Smooth muscle cell (in vitro differentiated cells): ENCODE measurements at regions not wholly inside any gene's neighbourhood (a gene's known extent, or its start where the extent isn't known, plus 50 kb on each side); places are given as distances from the start of the nearest gene placed in this dataset.
A peak's percentile ranks its signal among the peaks of the same experiment; 100 is the strongest.
"Not testable (repeated sequence)": the region's sequence is repeated elsewhere in the genome, so short reads cannot be mapped to it uniquely, and the experiment has no call there.

ENCODE experiments used
- DNase-seq: peaks from one replicate; lab custom pipeline; 2025; ENCODE audit not compliant: unreplicated experiment; lab: John Stamatoyannopoulos, UW
- H2AFZ ChIP-seq: fragments of 200-600 bp; sonication (generic); 2 replicates; pipeline ENCODE4 v1.6.0; 2016; ENCODE audit warnings: antibody characterized with exemption, low read depth, mild to moderate bottlenecking
- H3F3A ChIP-seq: fragments of 200-600 bp; sonication (generic); 2 replicates; pipeline ENCODE4 v1.6.0; 2017; ENCODE audit warnings: antibody characterized with exemption, low read depth
- H3K27ac ChIP-seq: fragments of 200-600 bp; sonication (generic); 2 replicates; pipeline ENCODE4 v1.5.1; 2016; ENCODE audit warnings: low read depth, mild to moderate bottlenecking
- H3K27me3 ChIP-seq: fragments of 200-600 bp; sonication (generic); 2 replicates; pipeline ENCODE4 v1.6.1; 2016; ENCODE audit warnings: low read depth, mild to moderate bottlenecking
- H3K36me3 ChIP-seq: fragments of 200-600 bp; sonication (generic); 2 replicates; pipeline ENCODE4 v1.5.1; 2016; ENCODE audit warnings: low read depth
- H3K4me1 ChIP-seq: fragments of 200-600 bp; sonication (generic); 2 replicates; pipeline ENCODE4 v1.5.1; 2016; ENCODE audit warnings: low read depth
- H3K4me2 ChIP-seq: fragments of 200-600 bp; sonication (generic); 2 replicates; pipeline ENCODE4 v1.6.0; 2016; ENCODE audit warnings: mild to moderate bottlenecking
- H3K4me3 ChIP-seq: fragments of 200-600 bp; sonication (generic); 2 replicates; pipeline ENCODE4 v1.5.1; 2016; ENCODE audit warnings: mild to moderate bottlenecking
- H3K79me2 ChIP-seq: fragments of 200-600 bp; sonication (generic); 2 replicates; pipeline ENCODE4 v1.6.0; 2016; ENCODE audit warnings: low read depth, mild to moderate bottlenecking
- H3K9ac ChIP-seq: fragments of 200-600 bp; sonication (generic); 2 replicates; pipeline ENCODE4 v1.6.0; 2016; ENCODE audit warnings: low read depth
- H3K9me3 ChIP-seq: fragments of 200-600 bp; sonication (generic); replicated peaks from 2 replicates; pipeline ENCODE4 v1.5.1; 2016; ENCODE audit warnings: low read depth
- H4K20me1 ChIP-seq: fragments of 200-600 bp; sonication (generic); 2 replicates; pipeline ENCODE4 v1.6.0; 2016; ENCODE audit warnings: low read depth
- WGBS: methylation state at CpG from one replicate; pipeline ENCODE4 v1.1.7; 2016; ENCODE audit warnings: low lambda C conversion rate; 5-methylcytosine and 5-hydroxymethylcytosine counted together
- TF ChIP-seq, protein P1 (sequence below): fragments of 200-600 bp; sonication (generic); IDR thresholded peaks from 2 replicates; pipeline ENCODE4 v1.5.1; 2017; ENCODE audit warnings: borderline replicate concordance, mild to moderate bottlenecking, antibody characterized with exemption; ENCODE audit not compliant: insufficient read depth, poor library complexity, severe bottlenecking

DNA sequence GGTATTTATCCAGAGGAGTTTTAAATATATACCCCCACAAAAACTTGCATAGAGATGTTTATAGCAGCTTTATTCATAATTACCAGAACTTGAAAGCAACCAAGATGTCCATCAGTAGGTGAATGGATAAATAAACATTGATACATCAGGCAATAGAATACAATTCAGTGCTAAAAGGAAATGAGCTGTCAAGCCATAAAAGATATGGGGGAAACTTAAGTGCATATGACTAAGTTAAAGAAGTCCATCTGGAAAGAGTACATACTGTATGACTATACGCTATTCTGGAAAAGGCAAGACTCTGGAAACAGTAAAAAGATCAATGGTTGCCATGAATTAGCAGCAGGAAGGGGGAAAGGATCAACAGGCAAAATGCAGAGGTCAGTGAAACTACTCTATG lies 366.7 kb downstream of the HHIPL2 start:
- no peaks in the 10 kb centered on the region for H3K4me1 ChIP-seq
- no peaks in the 10 kb centered on the region for H3K79me2 ChIP-seq
- H3K4me3 ChIP-seq, result no peak overlapping the region
- H3K4me2 ChIP-seq, result no peak overlapping the region
- H3K36me3 ChIP-seq, result no peaks in the 10 kb centered on the region
- TF ChIP-seq, protein P1, sequence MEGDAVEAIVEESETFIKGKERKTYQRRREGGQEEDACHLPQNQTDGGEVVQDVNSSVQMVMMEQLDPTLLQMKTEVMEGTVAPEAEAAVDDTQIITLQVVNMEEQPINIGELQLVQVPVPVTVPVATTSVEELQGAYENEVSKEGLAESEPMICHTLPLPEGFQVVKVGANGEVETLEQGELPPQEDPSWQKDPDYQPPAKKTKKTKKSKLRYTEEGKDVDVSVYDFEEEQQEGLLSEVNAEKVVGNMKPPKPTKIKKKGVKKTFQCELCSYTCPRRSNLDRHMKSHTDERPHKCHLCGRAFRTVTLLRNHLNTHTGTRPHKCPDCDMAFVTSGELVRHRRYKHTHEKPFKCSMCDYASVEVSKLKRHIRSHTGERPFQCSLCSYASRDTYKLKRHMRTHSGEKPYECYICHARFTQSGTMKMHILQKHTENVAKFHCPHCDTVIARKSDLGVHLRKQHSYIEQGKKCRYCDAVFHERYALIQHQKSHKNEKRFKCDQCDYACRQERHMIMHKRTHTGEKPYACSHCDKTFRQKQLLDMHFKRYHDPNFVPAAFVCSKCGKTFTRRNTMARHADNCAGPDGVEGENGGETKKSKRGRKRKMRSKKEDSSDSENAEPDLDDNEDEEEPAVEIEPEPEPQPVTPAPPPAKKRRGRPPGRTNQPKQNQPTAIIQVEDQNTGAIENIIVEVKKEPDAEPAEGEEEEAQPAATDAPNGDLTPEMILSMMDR, result no peak
- H3K9me3 ChIP-seq, result no peaks in the 10 kb centered on the region
- no peaks in the 10 kb centered on the region for H4K20me1 ChIP-seq
- H3K27me3 ChIP-seq, result no peaks in the 10 kb centered on the region
- 58% methylated on average over 1 of the region's 1 CpG for WGBS
- no peak overlapping the region for H2AFZ ChIP-seq
- H3K27ac ChIP-seq, result no peak overlapping the region
- H3K9ac ChIP-seq, result no peak overlapping the region
- no peak for DNase-seq
- H3F3A ChIP-seq, result no peaks in the 10 kb centered on the region

DNA sequence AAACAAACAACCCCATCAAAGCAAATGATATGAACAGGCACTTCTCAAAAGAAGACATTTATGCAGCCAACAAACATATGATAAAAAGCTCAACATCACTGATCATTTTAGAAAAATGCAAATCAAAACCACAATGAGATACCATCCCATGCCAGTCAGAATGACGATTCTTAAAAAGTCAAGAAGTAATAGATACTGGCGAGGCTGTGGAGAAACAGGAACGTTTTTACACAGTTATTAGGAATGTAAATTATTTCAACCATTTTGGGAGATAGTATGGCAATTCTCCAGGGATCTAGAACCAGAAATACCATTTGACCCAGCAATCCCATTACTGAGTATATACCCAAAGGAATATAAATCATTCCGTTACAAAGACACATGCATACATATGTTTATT lies 370.4 kb downstream of the HHIPL2 start:
- not testable (repeated sequence) for H3K4me1 ChIP-seq, H3F3A ChIP-seq, H3K36me3 ChIP-seq, H3K4me3 ChIP-seq, H3K9me3 ChIP-seq, H4K20me1 ChIP-seq, H3K79me2 ChIP-seq, DNase-seq, H3K27ac ChIP-seq, H3K9ac ChIP-seq, H3K27me3 ChIP-seq, H2AFZ ChIP-seq, H3K4me2 ChIP-seq
- WGBS, result 84% methylated on average over 4 of the region's 4 CpGs

DNA sequence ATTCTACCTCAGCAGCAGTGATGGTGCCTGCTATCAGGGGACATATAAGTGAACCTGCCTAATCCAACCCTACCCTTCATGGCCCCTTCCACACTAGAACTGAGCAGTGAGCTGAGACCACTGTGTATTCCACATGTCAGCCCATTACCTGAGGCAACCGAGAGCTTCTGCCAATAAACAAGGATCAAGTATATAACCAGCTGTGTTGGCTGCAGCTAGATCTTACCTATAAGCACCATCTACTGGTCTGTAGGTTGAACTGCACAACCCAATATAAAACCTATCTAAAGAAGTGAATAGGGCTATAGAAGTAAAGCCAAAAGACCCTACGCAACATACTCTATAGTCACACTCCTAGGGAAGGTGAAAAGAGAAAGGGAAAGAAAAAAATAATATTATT lies 376.9 kb downstream of the HHIPL2 start:
- Histone ChIP-seq H3K79me2 (no peaks in the 10 kb centered on the region), H3K27me3 (no peaks in the 10 kb centered on the region), H3K4me3 (no peak overlapping the region), H3K36me3 (no peaks in the 10 kb centered on the region), H3K9ac (no peak overlapping the region), H3K27ac (no peak overlapping the region), H3F3A (no peaks in the 10 kb centered on the region), H4K20me1 (no peaks in the 10 kb centered on the region), H3K4me2 (no peak overlapping the region), H3K4me1 (no peaks in the 10 kb centered on the region), H2AFZ (no peak overlapping the region), H3K9me3 (peaks cover 11% of the 10 kb centered on the region)
- 59% methylated on average over 2 of the region's 2 CpGs for WGBS
- no peak for DNase-seq
- TF ChIP-seq, protein P1, result peak; percentile 43

DNA sequence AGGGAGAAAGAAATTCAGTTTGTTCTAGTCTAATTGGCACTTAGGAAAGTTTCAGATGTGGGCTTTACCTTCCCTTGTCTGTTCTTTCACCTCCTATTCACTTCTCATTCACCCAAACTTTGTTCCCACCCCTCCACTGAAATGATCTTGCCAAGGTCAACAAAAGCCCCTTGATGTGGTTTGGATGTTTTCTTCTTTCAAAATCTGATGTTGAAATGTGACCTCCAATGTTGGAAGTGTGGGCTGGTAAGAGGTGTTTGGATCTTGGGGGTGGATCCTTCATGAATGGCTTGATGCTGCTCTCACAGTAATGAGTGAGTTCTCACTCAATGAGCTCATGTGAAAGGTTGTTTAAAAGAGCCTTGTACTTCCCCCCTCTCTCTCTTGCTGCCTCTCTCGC lies 379.3 kb downstream of the HHIPL2 start:
- Histone ChIP-seq H3K27ac (no peak overlapping the region), H3K4me3 (no peak overlapping the region), H4K20me1 (no peaks in the 10 kb centered on the region), H3K36me3 (no peaks in the 10 kb centered on the region), H3K79me2 (no peaks in the 10 kb centered on the region), H2AFZ (no peak overlapping the region), H3F3A (no peaks in the 10 kb centered on the region), H3K9ac (no peak overlapping the region), H3K4me1 (no peaks in the 10 kb centered on the region), H3K9me3 (peaks cover 11% of the 10 kb centered on the region), H3K4me2 (no peak overlapping the region), H3K27me3 (no peaks in the 10 kb centered on the region)
- DNase-seq, result no peak
- TF ChIP-seq, protein P1, result no peak
- WGBS, result 100% methylated on average over 1 of the region's 1 CpG
